Loucy (cell line): ENCODE measurements at regions not wholly inside any gene's neighbourhood (a gene's known extent, or its start where the extent isn't known, plus 50 kb on each side); places are given as distances from the start of the nearest gene placed in this dataset.

ENCODE experiments used
- H2AFZ ChIP-seq: fragments of 200-600 bp; sonication (generic); 2 replicates; pipeline ENCODE4 v1.6.0; 2016; ENCODE audit warnings: antibody characterized with exemption, mild to moderate bottlenecking, low read length, moderate library complexity
- H3F3A ChIP-seq: fragments of 200-600 bp; 2 replicates; pipeline ENCODE4 v1.6.0; 2016; ENCODE audit warnings: antibody characterized with exemption, low read depth, mild to moderate bottlenecking
- H3K27me3 ChIP-seq: fragments of 200-600 bp; sonication (generic); 2 replicates; pipeline ENCODE4 v1.6.1; 2014; ENCODE audit warnings: low read length, mild to moderate bottlenecking; ENCODE audit not compliant: insufficient read depth, poor library complexity, severe bottlenecking
- H3K36me3 ChIP-seq: fragments of 200-600 bp; sonication (generic); 2 replicates; pipeline ENCODE4 v1.6.1; 2016; ENCODE audit warnings: low read length; ENCODE audit not compliant: insufficient read depth
- H3K4me1 ChIP-seq: fragments of 200-600 bp; sonication (generic); 2 replicates; pipeline ENCODE4 v1.5.1; 2014; ENCODE audit warnings: low read length, mild to moderate bottlenecking; ENCODE audit not compliant: insufficient read depth, poor library complexity, severe bottlenecking
- H3K4me2 ChIP-seq: fragments of 200-600 bp; sonication (generic); 2 replicates; pipeline ENCODE4 v1.6.0; 2014; ENCODE audit warnings: antibody characterized with exemption, low read length, low read depth, mild to moderate bottlenecking; ENCODE audit not compliant: poor library complexity, severe bottlenecking
- H3K4me3 ChIP-seq: fragments of 200-600 bp; sonication (generic); 2 replicates; pipeline ENCODE4 v1.5.1; 2014; ENCODE audit warnings: low read length, mild to moderate bottlenecking, mixed read lengths; ENCODE audit not compliant: poor library complexity, severe bottlenecking
- H3K79me2 ChIP-seq: fragments of 200-600 bp; sonication (generic); 2 replicates; pipeline ENCODE4 v1.6.1; 2014; ENCODE audit warnings: low read length; ENCODE audit not compliant: insufficient read depth
- H3K9ac ChIP-seq: fragments of 200-600 bp; sonication (generic); 2 replicates; pipeline ENCODE4 v1.6.0; 2014; ENCODE audit warnings: mild to moderate bottlenecking, low read depth, low read length, moderate library complexity; ENCODE audit not compliant: poor library complexity, severe bottlenecking
- H3K9me2 ChIP-seq: fragments of 200-600 bp; sonication (generic); replicated peaks from 2 replicates; pipeline ENCODE4 v1.6.1; 2016; ENCODE audit warnings: low read depth, low read length, mixed read lengths
- H3K9me3 ChIP-seq: fragments of 200-600 bp; sonication (generic); 2 replicates; pipeline ENCODE4 v1.6.1; 2014; ENCODE audit warnings: mild to moderate bottlenecking, antibody characterized with exemption, low read length, low read depth; ENCODE audit not compliant: insufficient read depth
- H4K20me1 ChIP-seq: fragments of 200-600 bp; sonication (generic); 2 replicates; pipeline ENCODE4 v1.6.0; 2014; ENCODE audit warnings: antibody characterized with exemption, low read length, mild to moderate bottlenecking; ENCODE audit not compliant: insufficient read depth, poor library complexity, severe bottlenecking
- EZH2phosphoT487 ChIP-seq: fragments of 200-600 bp; IDR thresholded peaks from 2 replicates; pipeline ENCODE4 v1.6.1; 2018; ENCODE audit warnings: antibody characterized with exemption, mild to moderate bottlenecking, moderate library complexity, borderline replicate concordance
- TF ChIP-seq, protein P1 (sequence below): fragments of 200-600 bp; sonication (generic); conservative IDR thresholded peaks from 2 replicates; pipeline ENCODE4 v1.5.1; 2014; ENCODE audit warnings: mild to moderate bottlenecking, antibody characterized with exemption, low read length

DNA sequence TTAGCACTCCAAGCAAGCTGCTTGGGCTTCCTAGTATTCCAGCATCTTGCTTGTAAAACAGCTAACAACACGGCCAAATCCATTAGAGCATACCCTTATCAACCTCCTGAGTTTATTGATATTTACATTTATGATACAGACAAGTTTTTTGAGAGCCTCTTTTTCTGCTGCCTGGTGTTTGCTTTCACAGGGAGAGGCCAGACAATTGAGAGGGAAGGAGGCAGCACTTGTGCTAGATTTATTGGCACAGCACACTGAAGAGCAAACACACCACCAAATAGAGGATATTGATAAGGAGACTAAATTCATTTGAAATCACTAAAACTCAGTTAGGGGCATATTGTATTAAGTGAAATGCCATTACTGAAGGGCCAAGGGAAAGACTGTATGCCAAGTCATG is 1142.3 kb upstream of the FANCL start:
- H3K9me3 ChIP-seq = no peaks in the 10 kb centered on the region
- H3K9ac ChIP-seq = no peak overlapping the region
- H3K4me3 ChIP-seq = no peak overlapping the region
- no peaks in the 10 kb centered on the region for H3K9me2 ChIP-seq
- H3F3A ChIP-seq = no peaks in the 10 kb centered on the region
- H3K4me2 ChIP-seq = no peak overlapping the region
- TF ChIP-seq EZH2phosphoT487 = no peak
- TF ChIP-seq, protein P1, sequence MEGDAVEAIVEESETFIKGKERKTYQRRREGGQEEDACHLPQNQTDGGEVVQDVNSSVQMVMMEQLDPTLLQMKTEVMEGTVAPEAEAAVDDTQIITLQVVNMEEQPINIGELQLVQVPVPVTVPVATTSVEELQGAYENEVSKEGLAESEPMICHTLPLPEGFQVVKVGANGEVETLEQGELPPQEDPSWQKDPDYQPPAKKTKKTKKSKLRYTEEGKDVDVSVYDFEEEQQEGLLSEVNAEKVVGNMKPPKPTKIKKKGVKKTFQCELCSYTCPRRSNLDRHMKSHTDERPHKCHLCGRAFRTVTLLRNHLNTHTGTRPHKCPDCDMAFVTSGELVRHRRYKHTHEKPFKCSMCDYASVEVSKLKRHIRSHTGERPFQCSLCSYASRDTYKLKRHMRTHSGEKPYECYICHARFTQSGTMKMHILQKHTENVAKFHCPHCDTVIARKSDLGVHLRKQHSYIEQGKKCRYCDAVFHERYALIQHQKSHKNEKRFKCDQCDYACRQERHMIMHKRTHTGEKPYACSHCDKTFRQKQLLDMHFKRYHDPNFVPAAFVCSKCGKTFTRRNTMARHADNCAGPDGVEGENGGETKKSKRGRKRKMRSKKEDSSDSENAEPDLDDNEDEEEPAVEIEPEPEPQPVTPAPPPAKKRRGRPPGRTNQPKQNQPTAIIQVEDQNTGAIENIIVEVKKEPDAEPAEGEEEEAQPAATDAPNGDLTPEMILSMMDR = no peak
- H3K27me3 ChIP-seq = no peaks in the 10 kb centered on the region
- H3K36me3 ChIP-seq = no peaks in the 10 kb centered on the region
- no peak overlapping the region for H2AFZ ChIP-seq
- H3K79me2 ChIP-seq = no peaks in the 10 kb centered on the region
- H4K20me1 ChIP-seq = no peaks in the 10 kb centered on the region
- no peaks in the 10 kb centered on the region for H3K4me1 ChIP-seq

DNA sequence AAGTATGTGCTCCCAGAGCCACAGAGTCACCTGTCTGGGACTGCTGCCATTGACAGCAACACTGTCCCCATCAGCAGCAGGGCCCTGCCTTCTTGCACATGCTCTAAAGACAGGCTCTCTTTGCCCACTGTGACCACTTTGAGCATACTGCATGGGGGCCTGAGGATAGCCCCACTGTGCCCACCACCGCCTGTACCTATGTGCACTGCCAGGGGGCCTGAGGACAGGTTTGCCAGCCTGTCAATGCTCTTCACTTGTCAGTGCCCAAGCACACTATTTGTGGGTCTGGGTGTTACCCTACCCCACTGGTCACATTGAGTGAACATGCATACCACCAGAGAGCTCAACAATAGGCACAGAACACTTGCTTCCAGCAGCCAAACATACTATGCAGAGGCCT is 1137.0 kb upstream of the FANCL start:
- Histone ChIP-seq H3K36me3 (no peaks in the 10 kb centered on the region), H3K9me3 (no peaks in the 10 kb centered on the region), H3K79me2 (no peaks in the 10 kb centered on the region), H3K4me3 (no peak overlapping the region), H3K27me3 (no peaks in the 10 kb centered on the region), H2AFZ (no peak overlapping the region), H4K20me1 (no peaks in the 10 kb centered on the region), H3K4me1 (no peaks in the 10 kb centered on the region), H3K4me2 (no peak overlapping the region), H3K9ac (no peak overlapping the region), H3F3A (no peaks in the 10 kb centered on the region), H3K9me2 (no peaks in the 10 kb centered on the region)
- no peak for TF ChIP-seq EZH2phosphoT487
- TF ChIP-seq, protein P1 = no peak

DNA sequence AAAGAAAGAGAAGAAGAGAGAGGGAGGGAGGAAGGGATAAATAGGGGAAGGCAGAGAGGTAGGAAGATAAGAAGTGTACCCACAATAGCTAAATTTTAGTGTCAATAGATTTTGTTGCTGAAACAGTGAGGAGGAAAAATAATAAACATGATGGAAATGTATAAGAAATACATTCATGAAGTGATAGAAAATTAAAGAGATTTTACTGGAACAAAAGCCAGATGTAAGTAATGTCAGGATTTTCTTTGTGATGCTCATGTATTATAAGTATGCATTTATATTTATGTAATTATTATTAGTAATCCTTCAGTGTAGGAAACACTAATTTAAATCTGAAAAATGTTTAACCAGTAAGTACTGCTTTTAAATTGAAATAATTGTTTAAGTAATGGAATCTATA is 1125.2 kb upstream of the FANCL start:
- Histone ChIP-seq H3K4me1 (no peaks in the 10 kb centered on the region), H4K20me1 (no peaks in the 10 kb centered on the region), H3K79me2 (no peaks in the 10 kb centered on the region), H2AFZ (no peak overlapping the region), H3K4me2 (no peak overlapping the region), H3K9ac (no peak overlapping the region), H3K9me2 (no peaks in the 10 kb centered on the region), H3K27me3 (no peaks in the 10 kb centered on the region), H3K36me3 (no peaks in the 10 kb centered on the region), H3F3A (no peaks in the 10 kb centered on the region), H3K9me3 (no peaks in the 10 kb centered on the region), H3K4me3 (no peak overlapping the region)
- TF ChIP-seq EZH2phosphoT487 = no peak
- TF ChIP-seq, protein P1 = no peak
